Mucosa of gallbladder (tissue), 1 donor: ENCODE measurements at regions not wholly inside any gene's neighbourhood (a gene's known extent, or its start where the extent isn't known, plus 50 kb on each side); places are given as distances from the start of the nearest gene placed in this dataset.

Source experiments
- DNase-seq: peaks from one replicate; pipeline ENCODE4 v3.0.0-alpha.2; 2020; ENCODE audit warnings: low spot score
- donor health status: DM: no; HTN: no; CAD: no.

- DNase-seq = no peak
Observed at GRCh38 chr12:20260851-20261250, 107.5 kb upstream of the PDE3A start.

GRCh38 chr12:20262119-20262518 lies 106.2 kb upstream of the PDE3A start:
- DNase-seq = no peak

GRCh38 chr12:20264026-20264425 lies 104.3 kb upstream of the PDE3A start:
- DNase-seq = no peak

DNA sequence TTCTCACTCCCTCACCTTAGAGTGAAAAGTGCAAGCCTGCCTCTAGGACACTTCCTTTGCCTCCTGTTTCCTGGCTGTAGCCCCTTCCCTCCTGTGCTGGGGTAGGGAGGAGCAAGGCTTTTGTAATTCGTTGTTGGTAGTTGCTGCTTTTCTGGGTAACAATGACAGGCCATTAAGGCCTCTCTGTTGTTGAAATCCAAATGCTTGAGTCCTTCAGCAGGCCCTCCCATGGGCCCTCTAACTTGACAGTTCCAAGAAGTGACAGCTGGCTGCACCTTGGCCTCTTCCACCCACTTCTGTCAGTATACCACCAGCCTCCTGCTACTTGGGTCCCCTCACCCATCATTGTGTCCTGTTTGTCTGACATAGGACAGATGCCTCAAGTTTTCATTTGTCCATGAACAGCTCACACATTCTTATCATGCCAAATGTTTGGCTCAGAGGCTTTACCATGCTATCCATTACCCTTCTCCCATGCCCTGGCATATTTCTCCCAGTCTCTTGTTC lies 103.7 kb upstream of the PDE3A start:
- DNase-seq = no peak

DNA sequence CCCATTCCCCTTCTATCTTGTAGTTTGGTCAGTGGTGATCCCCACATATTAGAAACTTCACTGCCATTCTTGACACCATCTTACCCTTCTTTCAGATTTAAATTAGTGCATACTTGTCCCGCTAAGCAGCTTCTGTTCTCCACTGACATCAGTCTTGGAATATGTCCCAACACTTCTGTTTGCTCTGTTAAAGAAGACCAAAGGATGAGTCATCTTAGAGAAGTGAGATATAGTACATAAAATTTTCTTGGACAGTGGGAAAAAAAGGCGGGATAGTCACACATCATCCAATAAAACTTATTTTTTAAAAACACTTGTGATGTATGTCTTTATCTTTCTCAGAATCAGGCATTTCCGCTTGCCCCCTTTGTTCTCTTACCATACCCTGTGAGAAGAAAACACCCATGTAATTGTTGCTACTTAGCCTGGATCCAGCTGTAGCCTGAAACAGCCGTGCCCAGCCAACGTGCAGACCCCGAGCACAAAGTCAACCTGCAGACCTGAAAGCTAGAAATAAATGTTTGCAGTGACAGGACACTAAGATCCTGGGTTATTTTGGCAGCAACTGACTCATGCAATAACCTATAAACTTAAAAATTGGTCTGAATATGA lies 100.1 kb upstream of the PDE3A start:
- DNase-seq = no peak

DNA sequence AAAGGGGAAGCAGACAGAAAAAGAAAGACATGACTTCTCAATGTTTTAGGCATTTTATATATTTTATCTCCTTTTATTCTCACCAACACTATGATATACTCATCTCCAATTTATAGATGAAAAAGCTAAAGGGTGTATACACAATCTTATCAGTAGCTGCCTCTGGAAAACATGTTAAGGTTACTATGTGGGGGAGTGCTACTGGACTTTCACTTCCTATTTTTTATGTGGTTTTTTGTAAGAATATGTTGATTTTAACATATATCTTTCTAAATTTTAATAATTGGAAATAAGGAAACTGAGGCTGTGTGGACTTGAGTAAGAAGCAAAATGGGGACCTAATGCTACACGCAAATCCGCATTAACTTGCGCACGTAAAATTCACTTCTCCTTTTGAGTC lies 99.6 kb upstream of the PDE3A start:
- no peak for DNase-seq

DNA sequence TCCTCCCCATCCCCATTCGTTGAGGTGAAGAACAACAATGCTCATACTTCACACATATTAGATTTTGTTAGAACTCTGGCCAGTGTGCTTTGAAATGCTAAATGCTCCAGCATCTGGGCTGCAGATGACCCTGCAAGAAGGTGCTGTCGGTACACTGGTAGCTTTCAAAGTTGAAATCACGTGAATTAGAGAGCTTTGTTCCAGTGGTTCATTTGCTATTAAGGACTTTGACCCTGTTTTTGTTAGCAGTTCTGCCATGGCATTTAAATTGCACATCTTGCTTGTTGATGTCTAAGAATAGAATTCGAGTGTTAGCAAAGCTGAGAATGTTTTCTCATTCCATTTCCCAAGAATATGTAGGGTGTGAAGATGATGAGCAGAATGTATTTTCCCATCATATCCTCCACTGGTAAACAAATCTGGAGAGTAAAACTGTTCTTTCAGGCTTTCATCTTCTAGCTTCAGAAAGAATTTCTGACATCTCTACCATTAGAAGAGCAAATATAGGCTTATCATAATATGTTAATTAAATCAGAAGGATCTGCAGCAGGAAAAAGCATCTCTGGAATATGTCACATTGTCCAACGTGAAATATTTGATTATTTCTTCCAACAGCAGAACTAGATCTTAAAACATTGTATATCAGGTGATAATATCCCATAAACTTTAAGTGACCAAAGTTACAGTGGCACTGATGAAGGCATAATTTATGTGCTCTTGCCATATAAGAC lies 98.8 kb upstream of the PDE3A start:
- no peak for DNase-seq

GRCh38 chr12:20270557-20270956 lies 97.8 kb upstream of the PDE3A start:
- DNase-seq = no peak

GRCh38 chr12:20272161-20272560 lies 96.2 kb upstream of the PDE3A start:
- no peak for DNase-seq

- no peak for DNase-seq
Observed at GRCh38 chr12:20272801-20273200, 95.5 kb upstream of the PDE3A start.

DNA sequence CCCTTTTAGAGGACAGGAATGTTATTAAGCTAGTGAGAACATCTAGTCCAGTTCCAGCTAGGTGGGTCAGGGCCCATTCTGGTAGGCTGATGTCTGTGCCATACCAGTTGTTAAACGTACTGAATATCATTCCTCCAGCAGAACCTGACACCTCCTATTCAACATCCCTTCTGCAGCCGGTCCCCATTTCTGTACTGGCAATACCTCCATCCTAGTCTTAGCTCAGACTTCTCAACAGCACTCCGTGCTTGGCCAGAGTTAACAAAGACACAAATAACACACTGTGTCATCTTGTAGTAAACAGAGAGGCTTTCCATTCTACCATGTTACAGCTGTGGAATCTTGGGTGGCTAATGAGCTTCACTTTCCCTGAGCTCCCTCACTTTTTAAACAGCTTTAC lies 94.3 kb upstream of the PDE3A start:
- no peak for DNase-seq

- no peak for DNase-seq
Observed at GRCh38 chr12:20278276-20278675, 90.1 kb upstream of the PDE3A start.

DNA sequence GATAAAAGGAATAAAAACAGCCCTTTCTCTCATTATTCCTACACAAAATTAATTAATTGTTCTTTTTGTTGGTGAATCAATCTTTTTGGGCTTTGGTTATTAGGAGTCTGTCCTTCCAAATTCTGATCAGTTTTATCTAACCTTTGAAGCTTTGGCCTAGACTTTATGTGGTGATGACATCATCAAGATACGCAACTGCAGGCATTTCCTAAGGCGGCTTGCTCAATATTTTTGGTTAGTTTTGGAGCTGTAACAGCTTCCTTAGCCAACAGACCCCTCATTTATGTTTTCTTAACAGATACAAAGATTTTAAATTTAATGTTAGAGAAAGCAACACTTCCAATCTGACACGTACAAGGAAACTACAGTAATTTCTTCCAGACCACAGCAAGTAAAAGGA lies 87.8 kb upstream of the PDE3A start:
- no peak for DNase-seq

- no peak for DNase-seq
Observed at GRCh38 chr12:20282401-20282800, 85.9 kb upstream of the PDE3A start.

- DNase-seq = no peak
Observed at GRCh38 chr12:20283482-20283881, 84.9 kb upstream of the PDE3A start.

DNA sequence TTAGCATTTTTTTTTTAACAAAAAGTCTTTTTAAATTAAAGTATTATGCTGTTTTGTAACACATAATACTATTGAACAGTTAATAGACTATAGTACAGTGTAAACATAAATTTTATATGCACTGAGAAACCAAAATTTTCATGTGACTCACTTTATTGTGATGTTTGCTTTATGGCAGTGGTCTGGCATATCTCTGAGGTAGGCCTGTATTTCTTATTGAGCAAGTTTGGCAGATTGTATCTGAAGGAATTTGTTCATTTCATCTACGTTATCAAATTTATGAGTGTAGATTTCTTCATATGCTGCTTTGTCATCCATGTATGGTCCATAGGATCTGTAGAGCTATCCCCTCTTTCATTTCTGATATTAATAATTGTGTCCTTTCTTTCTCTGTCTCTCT lies 78.8 kb upstream of the PDE3A start:
- no peak for DNase-seq

DNA sequence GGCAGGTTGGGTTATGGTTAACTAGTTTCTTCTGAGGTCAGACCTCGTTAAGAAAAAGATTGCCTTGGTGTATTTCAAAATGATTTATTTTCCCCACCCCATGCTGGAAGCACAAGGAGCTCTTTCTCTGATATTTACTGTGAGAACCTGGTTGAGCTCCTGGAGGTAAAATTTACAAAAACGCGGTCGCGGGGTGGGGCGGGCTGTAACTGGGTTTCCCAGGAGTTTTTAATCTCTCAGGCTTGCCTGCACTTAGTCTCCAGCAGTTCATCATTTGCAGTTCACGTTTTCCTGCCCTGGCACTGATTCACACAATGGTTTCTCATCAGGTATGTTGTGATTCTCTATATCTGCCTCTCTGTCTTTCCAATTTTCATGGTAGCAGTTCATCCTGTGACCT lies 67.9 kb upstream of the PDE3A start:
- no peak for DNase-seq

- no peak for DNase-seq
Observed at GRCh38 chr12:20305470-20305869, 62.9 kb upstream of the PDE3A start.

DNA sequence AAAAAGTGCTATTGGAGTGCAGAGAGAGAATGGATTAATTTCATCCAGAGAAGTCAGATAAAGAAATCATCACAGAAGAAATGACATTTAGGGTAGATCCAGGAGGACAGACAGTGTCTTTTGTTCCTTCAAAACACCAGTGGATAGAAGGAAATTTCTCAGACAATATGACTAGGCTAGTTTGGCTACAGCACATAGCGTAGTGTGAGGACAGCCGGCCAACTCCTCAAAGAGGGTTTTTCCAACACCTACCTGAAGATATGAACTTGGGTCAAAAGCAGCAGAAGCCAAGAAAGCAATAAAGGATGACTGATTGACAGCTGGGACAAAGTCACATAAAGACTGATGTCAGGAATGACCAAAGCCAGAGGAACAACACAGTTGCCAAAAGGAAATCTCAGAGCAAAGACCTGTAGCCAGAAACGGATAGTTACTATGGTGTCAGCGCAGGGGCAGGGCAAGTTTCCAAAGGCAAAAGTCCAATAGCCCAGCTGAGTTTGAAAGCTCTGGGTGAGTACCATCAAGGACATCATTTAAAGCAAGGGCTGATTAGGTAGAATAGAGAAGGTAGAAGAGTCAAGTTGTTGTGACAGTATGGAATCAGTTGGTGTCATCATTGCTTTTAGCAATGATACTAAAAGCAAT lies 58.7 kb upstream of the PDE3A start:
- DNase-seq = peak; percentile 61

- DNase-seq = no peak
Observed at GRCh38 chr12:20314328-20314727, 54.0 kb upstream of the PDE3A start.

DNA sequence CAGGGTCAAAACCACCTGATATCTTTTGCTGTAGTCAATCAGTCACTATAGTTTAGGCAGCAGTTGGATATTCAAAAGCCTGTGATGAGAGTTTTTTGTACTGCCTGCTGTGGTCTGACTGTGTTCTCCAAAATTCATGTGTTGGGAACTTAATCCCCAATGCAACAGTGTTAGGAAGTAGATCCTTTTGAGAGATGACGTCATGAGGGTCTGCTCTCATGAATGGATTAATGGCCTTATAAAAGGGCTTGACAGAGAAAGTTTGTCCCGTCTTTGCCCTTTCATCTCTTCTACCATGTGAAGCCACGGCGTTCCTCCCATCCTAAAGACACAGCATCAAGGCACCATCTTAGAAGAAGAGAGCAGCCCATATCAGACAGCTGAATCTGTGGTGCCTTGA lies 50.8 kb upstream of the PDE3A start:
- DNase-seq = no peak
